Neural cell (in vitro differentiated cells): ENCODE measurements at regions not wholly inside any gene's neighbourhood (a gene's known extent, or its start where the extent isn't known, plus 50 kb on each side); places are given as distances from the start of the nearest gene placed in this dataset.

Source experiments
- H2AFZ ChIP-seq: fragments of 200-600, 300-800 bp; sonication (generic), shearing (Covaris generic); 2 replicates; pipeline ENCODE4 v1.6.0; 2014; ENCODE audit warnings: low read depth, mild to moderate bottlenecking, antibody characterized with exemption, low read length, moderate library complexity
- H3F3A ChIP-seq: fragments of 200-600 bp; shearing (Covaris generic); 2 replicates; pipeline ENCODE4 v1.6.1; 2016; ENCODE audit warnings: mild to moderate bottlenecking, moderate library complexity, mixed read lengths, antibody characterized with exemption, low read length; ENCODE audit not compliant: insufficient read depth, poor library complexity, severe bottlenecking
- H3K27ac ChIP-seq: fragments of 200-600, 300-800 bp; sonication (generic), shearing (Covaris generic); 2 replicates; pipeline ENCODE4 v1.5.1; 2014; ENCODE audit warnings: mild to moderate bottlenecking, low read length, moderate library complexity
- H3K27me3 ChIP-seq: fragments of 300-800, 200-600 bp; sonication (generic), shearing (Covaris generic); 2 replicates; pipeline ENCODE4 v1.6.0; 2014; ENCODE audit warnings: mild to moderate bottlenecking, low read depth, low read length, moderate library complexity; ENCODE audit not compliant: insufficient read depth
- H3K36me3 ChIP-seq: fragments of 300-800, 200-600 bp; sonication (generic), shearing (Covaris generic); 2 replicates; pipeline ENCODE4 v1.5.1; 2014; ENCODE audit warnings: mild to moderate bottlenecking, antibody characterized with exemption, low read length, moderate library complexity; ENCODE audit not compliant: insufficient read depth
- H3K4me2 ChIP-seq: fragments of 300-800, 200-600 bp; sonication (generic), shearing (Covaris generic); 2 replicates; pipeline ENCODE4 v1.6.0; 2014; ENCODE audit warnings: mild to moderate bottlenecking, low read length
- H3K4me3 ChIP-seq: fragments of 300-800, 200-600 bp; sonication (generic), shearing (Covaris generic); 2 replicates; pipeline ENCODE4 v1.5.1; 2014; ENCODE audit warnings: mild to moderate bottlenecking, low read length, moderate library complexity
- H3K79me2 ChIP-seq: fragments of 200-600 bp; shearing (Covaris generic); replicated peaks from 2 replicates; pipeline ENCODE4 v1.6.0; 2014; ENCODE audit warnings: mild to moderate bottlenecking, low read length, moderate library complexity; ENCODE audit not compliant: insufficient read depth
- H3K9ac ChIP-seq: fragments of 300-800, 200-600 bp; sonication (generic), shearing (Covaris generic); 2 replicates; pipeline ENCODE4 v1.6.1; 2016; ENCODE audit warnings: mild to moderate bottlenecking, low read length, mixed read lengths
- H3K9me2 ChIP-seq: fragments of 200-600 bp; shearing (Covaris generic); 2 replicates; pipeline ENCODE4 v1.6.1; 2016; ENCODE audit warnings: mild to moderate bottlenecking, low read length, mixed read lengths; ENCODE audit not compliant: insufficient read depth
- H3K9me3 ChIP-seq: fragments of 200-600, 300-800 bp; sonication (generic), shearing (Covaris generic); 2 replicates; pipeline ENCODE4 v1.6.1; 2016; ENCODE audit warnings: mild to moderate bottlenecking, mixed run types, low read length, moderate library complexity, mixed read lengths
- H4K20me1 ChIP-seq: fragments of 200-600 bp; shearing (Covaris generic); 2 replicates; pipeline ENCODE4 v1.6.1; 2016; ENCODE audit warnings: mild to moderate bottlenecking, mixed run types; ENCODE audit not compliant: insufficient read depth
- EP300 ChIP-seq: fragments of 450-650 bp; conservative IDR thresholded peaks from 2 replicates; pipeline ENCODE4 v1.6.1; 2014; ENCODE audit warnings: antibody characterized with exemption, mild to moderate bottlenecking, moderate library complexity; ENCODE audit not compliant: poor library complexity, severe bottlenecking
- EZH2 ChIP-seq: fragments of 200-600, 300-800 bp; shearing (Covaris generic), sonication (generic); IDR thresholded peaks from 2 replicates; pipeline ENCODE4 v1.6.1; 2014; ENCODE audit warnings: antibody characterized with exemption, low read length, borderline replicate concordance, mild to moderate bottlenecking; ENCODE audit not compliant: insufficient read depth, poor library complexity, severe bottlenecking
- MXI1 ChIP-seq: fragments of 450-650 bp; conservative IDR thresholded peaks from 2 replicates; pipeline ENCODE4 v1.6.1; 2014; ENCODE audit warnings: antibody characterized with exemption, mild to moderate bottlenecking; ENCODE audit not compliant: poor library complexity, severe bottlenecking
- POLR2AphosphoS5 ChIP-seq: IDR thresholded peaks from 2 replicates; pipeline ENCODE4 v1.6.1; 2012
- RAD21 ChIP-seq: fragments of 450-650 bp; conservative IDR thresholded peaks from 2 replicates; pipeline ENCODE4 v1.6.1; 2014; ENCODE audit warnings: antibody characterized with exemption, mild to moderate bottlenecking, moderate library complexity
- SMC3 ChIP-seq: fragments of 450-650 bp; conservative IDR thresholded peaks from 2 replicates; pipeline ENCODE4 v1.6.1; 2014; ENCODE audit warnings: antibody characterized with exemption, mild to moderate bottlenecking, moderate library complexity; ENCODE audit not compliant: poor library complexity
- TAF1 ChIP-seq: IDR thresholded peaks from 2 replicates; pipeline ENCODE4 v1.6.1; 2012; ENCODE audit warnings: low read depth
- TF ChIP-seq, protein P1 (sequence below): IDR thresholded peaks from 2 replicates; pipeline ENCODE4 v1.6.1; 2012; ENCODE audit warnings: borderline replicate concordance
- TF ChIP-seq, protein P2 (sequence below): fragments of 450-650 bp; IDR thresholded peaks from 2 replicates; pipeline ENCODE4 v1.5.1; 2014; ENCODE audit warnings: antibody characterized with exemption, mild to moderate bottlenecking, moderate library complexity; ENCODE audit not compliant: poor library complexity, severe bottlenecking

DNA sequence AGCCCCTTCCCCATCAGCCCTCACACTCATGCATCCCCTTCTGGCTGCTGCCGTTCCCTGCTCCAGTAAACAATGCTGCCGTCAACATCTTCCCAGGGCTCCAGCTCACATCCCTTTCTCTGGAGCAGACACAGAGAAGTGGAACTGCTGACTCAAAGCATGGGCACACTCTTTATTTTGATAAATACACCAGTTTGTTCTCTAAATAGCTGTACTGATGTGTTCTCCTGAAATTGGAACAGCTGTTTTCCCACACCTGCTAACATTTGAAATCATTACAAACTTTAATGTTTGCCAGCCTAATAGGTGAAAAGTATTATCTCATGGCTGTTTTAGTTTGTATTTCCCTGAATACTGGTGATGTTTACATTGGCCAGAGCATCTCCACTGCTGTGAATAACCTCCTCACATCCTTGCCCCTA is 102.1 kb upstream of the NXT1 start:
- H3K27me3 ChIP-seq = no peaks in the 10 kb centered on the region
- no peak overlapping the region for H2AFZ ChIP-seq
- H3K4me2 ChIP-seq = no peak overlapping the region
- H3K27ac ChIP-seq = no peak overlapping the region
- H3F3A ChIP-seq = no peaks in the 10 kb centered on the region
- no peaks in the 10 kb centered on the region for H3K9me3 ChIP-seq
- TF ChIP-seq SMC3 = no peak
- TF ChIP-seq EZH2 = no peak
- no peak for TF ChIP-seq RAD21
- TF ChIP-seq EP300 = no peak
- TF ChIP-seq MXI1 = no peak
- TF ChIP-seq TAF1 = no peak
- no peak for TF ChIP-seq POLR2AphosphoS5
- TF ChIP-seq, protein P1, sequence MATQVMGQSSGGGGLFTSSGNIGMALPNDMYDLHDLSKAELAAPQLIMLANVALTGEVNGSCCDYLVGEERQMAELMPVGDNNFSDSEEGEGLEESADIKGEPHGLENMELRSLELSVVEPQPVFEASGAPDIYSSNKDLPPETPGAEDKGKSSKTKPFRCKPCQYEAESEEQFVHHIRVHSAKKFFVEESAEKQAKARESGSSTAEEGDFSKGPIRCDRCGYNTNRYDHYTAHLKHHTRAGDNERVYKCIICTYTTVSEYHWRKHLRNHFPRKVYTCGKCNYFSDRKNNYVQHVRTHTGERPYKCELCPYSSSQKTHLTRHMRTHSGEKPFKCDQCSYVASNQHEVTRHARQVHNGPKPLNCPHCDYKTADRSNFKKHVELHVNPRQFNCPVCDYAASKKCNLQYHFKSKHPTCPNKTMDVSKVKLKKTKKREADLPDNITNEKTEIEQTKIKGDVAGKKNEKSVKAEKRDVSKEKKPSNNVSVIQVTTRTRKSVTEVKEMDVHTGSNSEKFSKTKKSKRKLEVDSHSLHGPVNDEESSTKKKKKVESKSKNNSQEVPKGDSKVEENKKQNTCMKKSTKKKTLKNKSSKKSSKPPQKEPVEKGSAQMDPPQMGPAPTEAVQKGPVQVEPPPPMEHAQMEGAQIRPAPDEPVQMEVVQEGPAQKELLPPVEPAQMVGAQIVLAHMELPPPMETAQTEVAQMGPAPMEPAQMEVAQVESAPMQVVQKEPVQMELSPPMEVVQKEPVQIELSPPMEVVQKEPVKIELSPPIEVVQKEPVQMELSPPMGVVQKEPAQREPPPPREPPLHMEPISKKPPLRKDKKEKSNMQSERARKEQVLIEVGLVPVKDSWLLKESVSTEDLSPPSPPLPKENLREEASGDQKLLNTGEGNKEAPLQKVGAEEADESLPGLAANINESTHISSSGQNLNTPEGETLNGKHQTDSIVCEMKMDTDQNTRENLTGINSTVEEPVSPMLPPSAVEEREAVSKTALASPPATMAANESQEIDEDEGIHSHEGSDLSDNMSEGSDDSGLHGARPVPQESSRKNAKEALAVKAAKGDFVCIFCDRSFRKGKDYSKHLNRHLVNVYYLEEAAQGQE = no peak
- TF ChIP-seq, protein P2, sequence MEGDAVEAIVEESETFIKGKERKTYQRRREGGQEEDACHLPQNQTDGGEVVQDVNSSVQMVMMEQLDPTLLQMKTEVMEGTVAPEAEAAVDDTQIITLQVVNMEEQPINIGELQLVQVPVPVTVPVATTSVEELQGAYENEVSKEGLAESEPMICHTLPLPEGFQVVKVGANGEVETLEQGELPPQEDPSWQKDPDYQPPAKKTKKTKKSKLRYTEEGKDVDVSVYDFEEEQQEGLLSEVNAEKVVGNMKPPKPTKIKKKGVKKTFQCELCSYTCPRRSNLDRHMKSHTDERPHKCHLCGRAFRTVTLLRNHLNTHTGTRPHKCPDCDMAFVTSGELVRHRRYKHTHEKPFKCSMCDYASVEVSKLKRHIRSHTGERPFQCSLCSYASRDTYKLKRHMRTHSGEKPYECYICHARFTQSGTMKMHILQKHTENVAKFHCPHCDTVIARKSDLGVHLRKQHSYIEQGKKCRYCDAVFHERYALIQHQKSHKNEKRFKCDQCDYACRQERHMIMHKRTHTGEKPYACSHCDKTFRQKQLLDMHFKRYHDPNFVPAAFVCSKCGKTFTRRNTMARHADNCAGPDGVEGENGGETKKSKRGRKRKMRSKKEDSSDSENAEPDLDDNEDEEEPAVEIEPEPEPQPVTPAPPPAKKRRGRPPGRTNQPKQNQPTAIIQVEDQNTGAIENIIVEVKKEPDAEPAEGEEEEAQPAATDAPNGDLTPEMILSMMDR = no peak
- H3K9me2 ChIP-seq = no peaks in the 10 kb centered on the region
- no peaks in the 10 kb centered on the region for H4K20me1 ChIP-seq
- no peaks in the 10 kb centered on the region for H3K79me2 ChIP-seq
- H3K9ac ChIP-seq = no peak overlapping the region
- no peak overlapping the region for H3K4me3 ChIP-seq
- no peaks in the 10 kb centered on the region for H3K36me3 ChIP-seq

DNA sequence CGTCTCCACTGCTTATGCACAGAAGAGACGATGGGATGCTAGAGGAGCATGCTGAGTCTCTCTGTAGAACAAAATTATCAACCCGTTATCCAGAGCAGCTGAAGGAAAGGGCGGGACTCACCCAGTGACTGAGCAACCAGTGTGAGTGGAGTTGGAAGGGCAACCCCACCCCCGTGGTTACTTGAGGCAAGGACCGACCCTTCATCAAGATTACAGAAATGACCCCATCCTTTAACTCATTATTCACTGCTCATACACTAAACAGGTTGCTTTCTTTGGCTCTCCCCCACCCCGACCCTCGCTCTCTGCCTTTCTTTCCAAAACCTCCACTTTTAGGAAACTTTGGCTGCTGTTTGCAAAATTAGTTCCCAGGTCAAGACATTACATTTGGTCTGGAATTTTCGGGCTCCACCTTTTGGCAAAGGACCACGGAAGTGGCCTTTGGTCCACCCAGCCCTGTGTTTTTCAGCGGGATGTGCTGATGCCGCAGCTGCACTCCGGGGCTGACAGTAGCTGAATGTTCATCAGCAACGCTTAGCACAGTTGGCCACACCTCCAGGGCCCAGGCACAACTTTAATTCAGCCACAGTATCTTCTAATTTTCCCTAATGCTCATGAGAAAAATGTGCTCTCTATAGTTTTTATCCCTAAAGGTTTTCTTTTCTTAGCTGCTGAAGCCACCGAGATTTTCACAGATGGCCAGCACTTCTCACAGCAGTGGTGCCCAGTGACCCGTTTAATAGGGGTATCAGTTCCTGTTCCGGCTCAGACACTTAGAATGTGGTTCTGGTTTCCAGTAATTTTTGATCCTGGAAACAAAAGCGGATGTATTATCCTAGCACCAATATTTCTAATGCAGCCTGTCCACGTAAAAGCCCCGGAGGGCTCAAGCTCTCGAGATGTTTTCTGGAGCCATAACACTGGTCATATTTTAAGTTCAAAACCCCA is 103.6 kb upstream of the NXT1 start:
- no peak overlapping the region for H3K27ac ChIP-seq
- H3K36me3 ChIP-seq = no peaks in the 10 kb centered on the region
- TF ChIP-seq TAF1 = no peak
- H3F3A ChIP-seq = no peaks in the 10 kb centered on the region
- H3K4me3 ChIP-seq = no peak overlapping the region
- no peaks in the 10 kb centered on the region for H3K9me2 ChIP-seq
- no peaks in the 10 kb centered on the region for H3K79me2 ChIP-seq
- no peaks in the 10 kb centered on the region for H4K20me1 ChIP-seq
- H2AFZ ChIP-seq = no peak overlapping the region
- H3K9ac ChIP-seq = no peak overlapping the region
- H3K9me3 ChIP-seq = no peaks in the 10 kb centered on the region
- H3K4me2 ChIP-seq = no peak overlapping the region
- no peaks in the 10 kb centered on the region for H3K27me3 ChIP-seq
